Right atrium auricular region (tissue), 2 donors: ENCODE measurements at regions not wholly inside any gene's neighbourhood (a gene's known extent, or its start where the extent isn't known, plus 50 kb on each side); places are given as distances from the start of the nearest gene placed in this dataset.

ENCODE experiments used
- DNase-seq: peaks from one replicate; pipeline ENCODE4 v3.0.0-alpha.2; 2019; ENCODE audit warnings: low spot score
- H3K27ac ChIP-seq, 2 donors: fragments of 200-600 bp; sonication (generic); 1 replicate in 1 of 2; 2 replicates in 1 of 2; pipeline ENCODE4 v1.5.1; 2016 to 2019
- H3K27me3 ChIP-seq, 2 donors: fragments of 200-600 bp; sonication (generic); one replicate each; pipeline versions ENCODE4 v1.5.1 to v1.6.0; 2017 to 2019
- H3K36me3 ChIP-seq: fragments of 200-600 bp; sonication (generic); one replicate; pipeline ENCODE4 v1.5.1; 2016
- H3K4me1 ChIP-seq, 2 donors: fragments of 200-600 bp; sonication (generic); one replicate each; pipeline versions ENCODE4 v1.5.1 to v1.6.0; 2017 to 2019
- H3K4me3 ChIP-seq, 2 donors: fragments of 200-600 bp; sonication (generic); 1 replicate in 1 of 2; 2 replicates in 1 of 2; pipeline ENCODE4 v1.5.1; 2017 to 2019; ENCODE audit warnings: mild to moderate bottlenecking in 1 of 2, moderate library complexity in 1 of 2
- H3K9me3 ChIP-seq, 2 donors: fragments of 200-600 bp; sonication (generic); one replicate each; pipeline ENCODE4 v1.5.1; 2019
- TF ChIP-seq, protein P1 (sequence below), 2 donors: fragments of 200-600 bp; sonication (generic); IDR thresholded peaks; one replicate each; pipeline ENCODE4 v1.5.1; 2019; ENCODE audit warnings: antibody characterized with exemption in 2 of 2

DNA sequence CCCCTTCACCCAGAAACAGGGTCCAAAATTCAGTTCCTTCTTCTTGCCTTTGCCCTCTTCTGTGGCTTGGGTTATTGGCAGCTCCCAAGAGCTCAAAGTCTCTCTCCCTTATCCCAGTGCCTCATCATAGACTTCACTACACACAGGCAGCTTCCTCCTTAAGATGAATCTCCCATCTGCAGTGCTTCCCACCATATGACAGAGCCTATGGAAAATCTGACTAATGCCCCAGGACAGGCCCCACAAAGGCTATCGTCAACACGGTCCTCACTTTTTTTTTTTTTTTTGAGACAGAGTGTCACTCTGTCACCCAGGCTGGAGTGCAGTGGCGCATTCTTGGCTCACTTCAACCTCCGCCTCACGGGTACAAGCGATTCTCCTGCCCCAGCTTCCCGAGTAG, 194.1 kb downstream of the MEX3B start:
- TF ChIP-seq, protein P1, sequence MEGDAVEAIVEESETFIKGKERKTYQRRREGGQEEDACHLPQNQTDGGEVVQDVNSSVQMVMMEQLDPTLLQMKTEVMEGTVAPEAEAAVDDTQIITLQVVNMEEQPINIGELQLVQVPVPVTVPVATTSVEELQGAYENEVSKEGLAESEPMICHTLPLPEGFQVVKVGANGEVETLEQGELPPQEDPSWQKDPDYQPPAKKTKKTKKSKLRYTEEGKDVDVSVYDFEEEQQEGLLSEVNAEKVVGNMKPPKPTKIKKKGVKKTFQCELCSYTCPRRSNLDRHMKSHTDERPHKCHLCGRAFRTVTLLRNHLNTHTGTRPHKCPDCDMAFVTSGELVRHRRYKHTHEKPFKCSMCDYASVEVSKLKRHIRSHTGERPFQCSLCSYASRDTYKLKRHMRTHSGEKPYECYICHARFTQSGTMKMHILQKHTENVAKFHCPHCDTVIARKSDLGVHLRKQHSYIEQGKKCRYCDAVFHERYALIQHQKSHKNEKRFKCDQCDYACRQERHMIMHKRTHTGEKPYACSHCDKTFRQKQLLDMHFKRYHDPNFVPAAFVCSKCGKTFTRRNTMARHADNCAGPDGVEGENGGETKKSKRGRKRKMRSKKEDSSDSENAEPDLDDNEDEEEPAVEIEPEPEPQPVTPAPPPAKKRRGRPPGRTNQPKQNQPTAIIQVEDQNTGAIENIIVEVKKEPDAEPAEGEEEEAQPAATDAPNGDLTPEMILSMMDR (IDR thresholded peaks at IDR 0.05) = no peak
- Histone ChIP-seq H3K4me1 (no peaks in the 10 kb centered on the region), H3K27ac (no peak overlapping the region), H3K4me3 (no peak overlapping the region), H3K9me3 (no peaks in the 10 kb centered on the region), H3K36me3 (no peaks in the 10 kb centered on the region), H3K27me3 (no peaks in the 10 kb centered on the region)
- DNase-seq = no peak

DNA sequence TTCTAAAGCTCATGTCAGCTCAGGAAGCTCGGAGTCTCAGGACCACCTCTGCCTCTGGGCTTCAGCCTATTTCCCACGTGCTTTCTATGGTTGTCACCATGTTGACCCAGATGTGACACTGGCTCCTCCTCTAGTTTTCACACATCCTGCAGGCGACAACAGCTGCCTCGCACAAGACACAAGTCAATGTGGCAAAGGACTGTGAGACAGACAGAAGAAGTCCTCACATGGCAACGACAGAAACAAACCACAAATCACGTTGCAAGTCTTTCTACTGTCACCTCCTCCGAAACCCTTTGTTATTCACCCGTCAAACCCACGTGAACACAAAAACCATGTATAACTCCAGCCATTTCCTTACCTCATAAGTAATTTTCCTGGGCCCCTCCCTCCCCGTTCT, 194.5 kb downstream of the MEX3B start:
- Histone ChIP-seq H3K27ac (no peak overlapping the region), H3K36me3 (no peaks in the 10 kb centered on the region), H3K27me3 (no peaks in the 10 kb centered on the region), H3K4me1 (no peaks in the 10 kb centered on the region), H3K9me3 (no peaks in the 10 kb centered on the region), H3K4me3 (no peak overlapping the region)
- TF ChIP-seq, protein P1 (IDR thresholded peaks at IDR 0.05) = no peak
- DNase-seq = no peak

DNA sequence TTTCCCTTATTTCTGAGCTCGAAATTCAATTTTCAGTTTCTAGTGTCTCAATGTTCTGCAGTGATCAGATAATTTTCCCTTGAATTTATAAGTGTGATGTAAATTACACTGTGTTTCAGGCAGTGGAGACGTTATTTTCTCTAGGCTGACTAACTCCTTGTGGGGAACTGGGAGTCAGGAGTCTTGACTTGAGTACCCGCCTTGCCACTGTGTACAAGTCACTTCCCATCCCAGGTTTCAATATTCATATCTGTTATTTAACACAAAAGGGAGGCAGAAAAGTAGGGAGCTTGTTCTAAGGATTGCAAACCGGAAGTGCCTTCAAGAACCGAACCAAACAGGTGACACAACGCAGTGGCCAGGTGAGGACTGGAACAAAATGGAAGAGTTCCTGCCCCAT, 196.5 kb downstream of the MEX3B start:
- Histone ChIP-seq H3K36me3 (no peaks in the 10 kb centered on the region), H3K4me1 (no peaks in the 10 kb centered on the region), H3K27me3 (no peaks in the 10 kb centered on the region), H3K4me3 (no peak overlapping the region), H3K27ac (no peak overlapping the region), H3K9me3 (no peaks in the 10 kb centered on the region)
- TF ChIP-seq, protein P1 (IDR thresholded peaks at IDR 0.05) = no peak
- DNase-seq = no peak

DNA sequence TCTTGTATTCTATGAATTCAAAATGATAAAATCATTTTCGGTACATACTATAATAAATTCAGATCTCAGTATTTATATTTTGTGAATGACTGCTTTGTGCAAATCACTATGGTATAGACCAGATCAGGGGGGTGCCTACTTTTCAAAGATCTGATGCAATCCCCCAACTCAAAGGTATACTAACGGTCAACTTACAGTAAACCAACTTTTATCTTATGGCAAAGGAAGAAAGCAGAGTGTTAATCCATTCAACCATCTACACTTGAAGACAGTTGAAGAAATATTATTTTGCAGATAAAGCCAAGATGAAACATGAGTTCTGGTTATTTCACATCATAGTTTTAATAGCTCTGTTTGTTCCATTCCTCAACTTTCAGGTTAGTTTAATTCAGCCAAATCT, 197.1 kb downstream of the MEX3B start:
- no peaks in the 10 kb centered on the region for H3K4me1 ChIP-seq
- H3K27me3 ChIP-seq = no peaks in the 10 kb centered on the region
- no peak overlapping the region for H3K4me3 ChIP-seq
- no peaks in the 10 kb centered on the region for H3K9me3 ChIP-seq
- H3K27ac ChIP-seq = no peak overlapping the region
- H3K36me3 ChIP-seq = no peaks in the 10 kb centered on the region
- TF ChIP-seq, protein P1 (IDR thresholded peaks at IDR 0.05) = no peak
- DNase-seq = no peak

DNA sequence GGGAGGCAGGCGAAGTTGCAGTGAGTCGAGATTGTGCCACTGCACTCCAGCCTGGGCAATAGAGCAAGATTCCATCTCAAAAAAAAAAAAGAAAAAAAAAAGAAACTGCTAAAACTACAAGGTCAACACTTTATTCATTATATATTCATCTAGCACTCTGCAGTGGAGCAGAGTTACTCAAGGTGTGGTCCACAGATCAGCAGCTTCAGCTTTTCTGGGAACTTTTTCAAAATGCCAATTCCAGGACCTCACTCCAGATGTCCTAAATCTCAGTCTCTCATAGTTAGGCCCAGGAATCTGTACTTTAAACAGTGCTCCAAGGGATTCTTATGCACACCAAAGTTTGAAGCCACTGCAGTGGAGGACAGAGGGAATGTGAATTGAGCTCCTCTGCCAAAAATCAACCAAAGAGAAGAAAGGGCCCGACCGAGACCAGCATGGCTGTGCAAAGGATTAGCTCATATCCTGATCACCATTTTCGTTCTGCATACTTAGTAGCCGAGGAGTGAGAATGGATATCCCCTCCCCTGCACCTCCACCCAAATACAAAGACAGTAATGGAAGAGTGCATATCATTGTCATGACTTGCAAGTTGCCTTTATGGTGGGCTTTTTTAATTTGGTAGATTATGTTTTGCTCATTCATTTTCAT, 201.9 kb downstream of the MEX3B start:
- no peaks in the 10 kb centered on the region for H3K36me3 ChIP-seq
- H3K4me3 ChIP-seq = no peak overlapping the region
- H3K9me3 ChIP-seq = no peaks in the 10 kb centered on the region
- H3K27ac ChIP-seq = no peak overlapping the region
- H3K27me3 ChIP-seq = no peaks in the 10 kb centered on the region
- TF ChIP-seq, protein P1 (IDR thresholded peaks at IDR 0.05) = no peak
- H3K4me1 ChIP-seq = no peaks in the 10 kb centered on the region
- DNase-seq = no peak

DNA sequence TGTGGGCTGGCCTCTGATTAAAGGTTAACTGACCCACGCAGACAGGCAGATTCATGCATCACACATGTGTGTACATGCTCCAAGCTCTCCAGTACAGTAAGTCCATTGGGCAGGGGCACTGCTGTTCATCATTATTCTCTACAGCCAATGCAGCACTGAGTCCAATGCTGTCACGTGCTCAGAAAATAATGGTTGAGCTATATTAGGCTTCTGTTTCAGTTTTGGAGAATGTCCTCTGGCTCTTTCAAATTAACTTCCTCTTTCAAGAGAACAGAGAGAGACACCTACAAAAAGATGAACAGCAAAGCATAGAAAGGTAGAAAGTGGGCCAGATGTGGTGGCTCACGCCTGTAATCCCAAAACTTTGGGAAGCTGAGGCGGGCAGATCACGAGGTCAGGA, 202.6 kb downstream of the MEX3B start:
- Histone ChIP-seq H3K36me3 (no peaks in the 10 kb centered on the region), H3K9me3 (no peaks in the 10 kb centered on the region), H3K4me3 (no peak overlapping the region), H3K27ac (no peak overlapping the region), H3K27me3 (no peaks in the 10 kb centered on the region), H3K4me1 (no peaks in the 10 kb centered on the region)
- TF ChIP-seq, protein P1 (IDR thresholded peaks at IDR 0.05) = no peak
- no peak for DNase-seq
